ENCODE measurements at regions not wholly inside any gene's neighbourhood (a gene's known extent, or its start where the extent isn't known, plus 50 kb on each side); places are given as distances from the start of the nearest gene placed in this dataset.
"Not testable (repeated sequence)": the region's sequence is repeated elsewhere in the genome, so short reads cannot be mapped to it uniquely, and the experiment has no call there.

- TF ChIP-seq CTCF (IDR thresholded peaks at IDR 0.05; ENCODE audit: insufficient read depth, low read length), result no peak
- DNase-seq (ENCODE audit: low read depth), result no peak
- no peak overlapping the region for H3K4me3 ChIP-seq (ENCODE audit: low read depth, low read length)
Measured at GRCh38 chr12:33602515-33602914, 162.9 kb upstream of the SYT10 start.

- peak; percentile 60 for TF ChIP-seq CTCF (IDR thresholded peaks at IDR 0.05; ENCODE audit: insufficient read depth, low read length)
- peak; percentile 63 for DNase-seq (ENCODE audit: low read depth)
- H3K4me3 ChIP-seq (ENCODE audit: low read depth, low read length), result no peak overlapping the region
Measured at GRCh38 chr12:33605757-33606156, 166.1 kb upstream of the SYT10 start.

- peak; percentile 7 for DNase-seq (ENCODE audit: low read depth)
- no peak overlapping the region for H3K4me3 ChIP-seq (ENCODE audit: low read depth, low read length)
- no peak for TF ChIP-seq CTCF (IDR thresholded peaks at IDR 0.05; ENCODE audit: insufficient read depth, low read length)
Measured at GRCh38 chr12:33609910-33610309, 170.3 kb upstream of the SYT10 start.

GRCh38 chr12:33614630-33615029 lies 175.0 kb upstream of the SYT10 start:
- no peak for TF ChIP-seq CTCF (IDR thresholded peaks at IDR 0.05; ENCODE audit: insufficient read depth, low read length)
- DNase-seq (ENCODE audit: low read depth), result no peak
- no peak overlapping the region for H3K4me3 ChIP-seq (ENCODE audit: low read depth, low read length)

- no peak overlapping the region for H3K4me3 ChIP-seq (ENCODE audit: low read depth, low read length)
- TF ChIP-seq CTCF (IDR thresholded peaks at IDR 0.05; ENCODE audit: insufficient read depth, low read length), result no peak
- no peak for DNase-seq (ENCODE audit: low read depth)
Measured at GRCh38 chr12:33617218-33617617, 177.6 kb upstream of the SYT10 start.

- TF ChIP-seq CTCF (IDR thresholded peaks at IDR 0.05; ENCODE audit: insufficient read depth, low read length), result no peak
- H3K4me3 ChIP-seq (ENCODE audit: low read depth, low read length), result no peak overlapping the region
- no peak for DNase-seq (ENCODE audit: low read depth)
Measured at GRCh38 chr12:33628087-33628486, 188.5 kb upstream of the SYT10 start.

- no peak for DNase-seq (ENCODE audit: low read depth)
- no peak for TF ChIP-seq CTCF (IDR thresholded peaks at IDR 0.05; ENCODE audit: insufficient read depth, low read length)
- no peak overlapping the region for H3K4me3 ChIP-seq (ENCODE audit: low read depth, low read length)
Measured at GRCh38 chr12:33634544-33634943, 194.9 kb upstream of the SYT10 start.

GRCh38 chr12:33636930-33637329 lies 197.3 kb upstream of the SYT10 start:
- not testable (repeated sequence) for H3K4me3 ChIP-seq (ENCODE audit: low read depth, low read length)

More at GRCh38 chr12:33636930-33637329, 197.3 kb upstream of the SYT10 start:
- DNase-seq (ENCODE audit: low read depth), result not testable (repeated sequence)

Measured in fibroblast of the aortic adventitia (primary cell).